CD4-positive, alpha-beta T cell treated with Interleukin-15 for 4 hours (primary cell): ENCODE measurements at regions not wholly inside any gene's neighbourhood (a gene's known extent, or its start where the extent isn't known, plus 50 kb on each side); places are given as distances from the start of the nearest gene placed in this dataset.

Source experiments
- DNase-seq: peaks from one replicate; pipeline ENCODE4 v3.0.0-alpha.2; 2020; ENCODE audit warnings: low spot score

DNA sequence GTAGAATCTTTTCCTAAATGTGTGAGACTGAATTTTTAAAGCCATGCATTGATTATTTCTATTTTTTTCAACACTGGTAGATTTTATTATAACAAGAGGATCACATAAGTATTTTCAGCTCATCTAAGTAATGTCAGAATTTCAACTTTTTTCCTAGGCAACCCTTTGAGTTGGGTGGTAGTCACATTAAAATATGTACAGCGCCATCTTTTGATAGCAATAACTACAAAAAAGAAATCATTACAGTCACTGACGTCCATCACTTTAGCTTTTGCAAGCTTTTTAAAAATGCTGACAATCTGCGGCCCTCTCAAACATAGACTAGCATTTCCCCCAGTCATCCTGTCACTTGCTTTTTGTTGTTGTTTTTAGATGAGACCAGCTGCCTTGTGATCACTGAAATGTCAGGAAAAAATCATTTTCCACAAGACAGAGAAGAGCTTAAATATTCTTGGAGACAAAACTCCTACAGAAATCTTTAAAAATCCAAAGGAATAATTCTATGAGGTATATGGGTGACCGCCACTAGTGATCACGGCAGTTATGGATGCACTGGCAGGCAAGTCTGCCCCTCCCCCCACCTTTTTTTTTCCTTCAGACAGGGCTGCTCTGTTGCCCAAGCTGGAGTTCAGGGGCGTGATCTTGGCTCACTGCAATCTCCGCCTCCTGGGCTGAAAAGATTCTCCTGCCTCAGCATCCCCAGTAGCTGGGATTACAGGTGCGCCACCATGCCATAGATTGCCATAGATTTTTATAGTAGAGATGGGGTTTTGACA is 384.0 kb upstream of the KCNMB2 start:
- DNase-seq = no peak

DNA sequence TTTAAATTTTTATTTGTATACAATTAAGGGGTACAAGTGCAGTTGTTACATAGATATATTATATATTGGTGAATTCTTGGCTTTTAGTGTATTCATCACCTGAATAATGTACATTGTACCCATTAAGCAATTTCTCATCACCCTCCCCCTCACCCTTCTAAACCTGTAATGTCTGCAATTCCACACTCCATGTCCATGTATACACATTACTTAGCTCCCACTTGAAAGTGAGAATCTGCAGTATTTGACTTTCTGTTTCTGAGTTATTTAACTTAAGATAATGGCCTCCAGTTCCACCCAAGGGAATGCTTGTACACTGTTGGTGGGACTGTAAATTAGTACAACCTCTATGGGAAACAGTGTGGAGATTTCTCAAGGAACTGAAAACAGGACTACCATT is 383.2 kb upstream of the KCNMB2 start:
- no peak for DNase-seq

DNA sequence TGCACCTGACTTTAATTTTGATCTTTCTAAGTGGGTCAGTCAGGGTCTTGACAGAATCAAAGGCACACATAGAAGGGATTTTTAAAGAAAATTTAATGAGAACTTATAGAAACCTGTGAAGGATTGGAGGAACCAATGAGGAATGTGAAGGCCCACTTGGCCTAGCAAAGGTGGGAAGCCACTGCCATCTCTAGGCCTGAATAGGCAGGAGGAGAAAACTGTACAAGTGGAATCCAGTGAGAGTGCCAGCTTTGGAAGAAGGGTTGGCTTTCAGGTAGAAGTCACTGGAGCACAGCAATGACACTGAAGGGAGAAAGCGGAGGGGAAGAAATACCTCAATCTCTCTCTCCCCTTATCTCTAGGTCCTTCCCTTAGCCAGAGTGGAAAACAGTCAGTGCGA is 380.7 kb upstream of the KCNMB2 start:
- no peak for DNase-seq

DNA sequence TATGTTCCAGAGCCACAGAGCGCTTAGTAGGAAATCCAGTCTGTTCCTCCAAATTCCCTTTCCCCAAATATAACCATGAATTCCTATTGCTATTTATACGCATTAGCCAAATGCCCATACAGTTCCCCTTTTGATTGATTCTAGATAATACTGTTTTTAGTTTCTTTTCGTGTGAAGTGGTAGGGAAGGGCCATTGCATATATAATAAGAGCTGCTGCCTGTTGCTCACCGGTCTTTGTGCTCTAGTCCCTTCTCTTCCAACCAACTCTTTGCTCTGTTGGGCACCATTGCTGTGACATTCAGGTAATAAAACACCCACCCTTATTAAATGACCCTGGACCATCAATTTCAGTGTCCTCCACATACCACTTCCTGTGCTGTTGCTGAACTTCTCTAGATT is 379.9 kb upstream of the KCNMB2 start:
- DNase-seq = no peak

DNA sequence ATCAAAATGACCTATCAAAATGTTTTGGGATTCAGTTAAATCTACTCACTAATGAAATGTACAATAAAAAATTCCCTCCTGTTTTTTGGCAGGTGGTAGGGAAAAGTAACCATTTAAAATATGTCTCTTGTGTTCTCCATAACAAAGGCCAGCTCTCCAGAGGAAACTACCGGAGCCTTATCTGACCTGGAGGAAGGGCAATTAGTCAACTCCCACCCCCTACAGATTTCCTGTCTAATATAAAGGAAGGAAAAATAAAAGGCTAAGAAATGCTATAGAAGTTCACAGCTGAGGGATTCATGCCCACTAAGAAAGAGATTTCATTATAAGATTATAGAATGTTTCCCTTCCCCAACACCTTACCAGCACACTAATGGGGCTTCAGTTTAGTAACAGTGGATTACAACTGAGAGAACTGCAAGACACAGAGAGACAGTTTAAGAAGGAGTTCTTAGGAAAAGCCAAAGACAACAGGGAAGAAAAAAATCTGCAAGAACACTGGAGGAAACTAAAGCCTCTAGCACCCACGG is 376.5 kb upstream of the KCNMB2 start:
- no peak for DNase-seq

DNA sequence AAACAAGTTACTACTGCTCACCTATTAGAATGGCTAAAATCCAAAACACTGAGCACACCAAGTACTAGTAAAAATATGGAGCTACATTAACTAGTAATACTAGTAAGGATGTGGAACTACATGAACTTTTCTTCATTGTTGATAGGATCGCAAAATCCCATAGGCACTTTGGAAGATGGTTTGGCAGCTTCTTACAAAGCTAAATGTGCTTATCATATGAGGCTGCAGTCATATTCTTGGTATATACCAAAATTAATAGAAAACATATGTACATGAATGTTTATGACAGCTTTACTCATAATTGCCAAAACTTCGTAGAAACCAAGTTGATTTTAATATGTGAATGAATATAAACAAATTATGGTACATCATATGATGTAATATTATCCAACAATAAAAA is 366.8 kb upstream of the KCNMB2 start:
- DNase-seq = no peak

DNA sequence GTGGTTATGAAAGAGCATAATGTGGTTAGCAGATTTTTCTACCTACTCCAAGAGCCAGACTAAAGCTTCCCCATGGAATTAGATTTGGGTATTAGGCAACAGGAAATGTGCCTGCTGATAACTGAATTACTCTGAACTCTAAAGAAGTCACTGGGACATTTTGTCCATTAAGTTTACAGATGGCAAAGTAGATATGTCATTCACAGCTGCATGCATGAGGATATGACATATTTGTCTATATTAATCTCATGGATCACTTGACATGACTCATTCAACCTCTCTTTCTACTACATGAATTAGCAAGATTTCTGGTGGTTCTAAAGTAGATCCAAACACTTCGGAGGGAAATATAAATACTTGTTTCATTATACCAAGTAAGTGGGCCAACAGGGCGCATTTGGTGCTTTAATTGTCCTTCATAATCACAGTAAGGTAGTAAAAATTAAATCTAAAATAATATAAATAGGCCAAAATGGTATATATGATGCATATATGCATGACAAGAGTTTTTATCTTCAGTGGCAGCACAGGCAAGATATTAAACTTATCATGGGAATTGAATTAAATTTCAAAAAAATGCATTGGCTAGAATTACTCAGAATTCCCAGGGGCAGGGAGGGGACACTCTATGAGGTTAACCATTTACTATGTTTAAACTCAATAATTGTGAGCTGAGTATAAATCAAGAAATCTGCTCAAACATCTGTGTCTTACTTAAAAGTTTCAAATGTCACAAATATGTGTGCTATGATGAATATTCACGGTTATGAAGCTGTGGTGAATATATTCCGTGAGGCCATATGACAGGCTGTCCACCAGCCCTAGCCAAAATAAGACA is 365.3 kb upstream of the KCNMB2 start:
- no peak for DNase-seq

DNA sequence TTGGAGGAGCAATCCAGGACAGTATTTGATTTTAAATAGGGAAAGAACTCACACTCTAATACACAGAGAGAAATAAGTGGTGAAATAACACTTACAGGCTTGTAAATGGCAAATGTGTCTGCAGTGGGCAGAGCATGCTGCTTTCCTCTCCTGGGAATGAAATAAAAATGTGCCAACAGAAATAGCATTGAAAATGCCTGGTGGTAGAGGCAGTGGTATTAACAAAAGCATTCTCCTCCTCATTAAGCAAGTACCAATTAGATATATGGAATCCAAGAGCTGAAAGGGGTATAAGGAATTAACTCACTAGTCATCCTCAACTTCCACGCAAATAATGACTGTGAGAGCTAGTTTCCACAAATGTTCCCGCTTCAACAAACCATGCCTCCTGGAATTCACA is 364.1 kb upstream of the KCNMB2 start:
- no peak for DNase-seq

DNA sequence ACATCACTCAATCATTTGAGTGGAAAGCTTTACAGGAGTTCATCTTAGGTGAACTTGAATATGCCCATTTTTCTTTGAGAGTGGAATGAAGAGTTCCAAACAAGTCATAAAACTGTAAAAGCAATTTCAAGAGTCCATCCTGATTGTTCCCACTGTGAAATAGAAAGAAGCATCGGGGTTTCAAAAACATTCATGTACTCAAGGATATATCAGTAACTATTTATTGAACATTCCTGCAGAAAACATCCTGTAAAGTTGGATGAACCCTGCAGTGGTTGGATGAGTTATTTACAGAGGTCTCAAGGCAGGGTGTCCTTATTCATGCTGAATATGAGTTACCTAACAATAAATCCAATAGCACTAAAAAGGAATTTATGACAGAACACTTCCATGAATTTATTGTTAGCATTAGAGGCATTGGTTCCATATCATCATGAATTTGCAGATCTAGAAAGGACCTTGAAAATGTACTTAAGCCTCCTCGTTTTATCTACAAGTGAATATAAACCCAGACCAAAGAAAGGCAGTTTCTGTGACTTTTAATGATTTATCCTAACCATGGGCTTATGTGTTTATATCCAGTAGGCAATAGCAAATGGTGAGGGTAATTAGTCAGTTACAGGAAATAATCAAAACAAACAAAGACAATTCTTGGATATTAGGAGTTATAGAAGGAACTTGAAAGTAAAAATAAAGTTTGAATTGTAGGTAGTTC is 361.9 kb upstream of the KCNMB2 start:
- no peak for DNase-seq

DNA sequence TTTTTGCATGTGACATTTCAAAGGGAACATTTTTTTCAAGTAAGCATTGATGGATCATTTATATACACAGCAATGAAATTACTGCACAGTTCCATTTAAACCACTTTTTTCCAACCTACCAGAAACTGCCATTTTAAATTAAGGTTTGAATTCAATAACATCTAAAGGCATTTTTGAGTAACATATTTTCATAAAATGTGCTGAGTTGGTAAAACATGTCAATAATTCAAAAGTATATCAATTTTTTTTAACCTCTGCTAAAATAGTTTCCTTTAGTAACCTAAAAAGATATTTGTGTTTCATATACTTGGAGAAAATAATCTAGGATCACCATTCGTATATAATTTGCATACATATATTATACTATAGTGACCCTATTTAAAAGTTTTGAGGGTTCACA is 355.1 kb upstream of the KCNMB2 start:
- DNase-seq = no peak

DNA sequence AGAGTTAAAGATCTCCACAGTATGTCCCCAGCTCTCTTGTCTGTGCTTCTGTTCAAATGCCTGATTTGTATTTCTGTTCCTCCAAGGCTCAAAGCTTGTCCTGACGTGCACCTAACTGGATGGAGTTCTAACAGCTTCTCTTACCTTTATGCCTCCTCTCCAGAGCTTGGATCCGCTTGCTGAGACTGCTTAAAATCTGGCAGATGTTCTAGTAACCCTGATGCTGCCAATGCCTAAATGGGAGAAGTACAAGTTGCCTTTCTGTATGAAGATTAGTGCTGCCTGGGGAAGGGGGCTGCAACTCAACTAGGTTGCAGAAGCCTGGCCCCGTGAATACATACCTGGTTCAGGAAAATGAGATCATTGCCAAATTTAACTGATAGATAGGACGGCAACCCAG is 354.5 kb upstream of the KCNMB2 start:
- no peak for DNase-seq

DNA sequence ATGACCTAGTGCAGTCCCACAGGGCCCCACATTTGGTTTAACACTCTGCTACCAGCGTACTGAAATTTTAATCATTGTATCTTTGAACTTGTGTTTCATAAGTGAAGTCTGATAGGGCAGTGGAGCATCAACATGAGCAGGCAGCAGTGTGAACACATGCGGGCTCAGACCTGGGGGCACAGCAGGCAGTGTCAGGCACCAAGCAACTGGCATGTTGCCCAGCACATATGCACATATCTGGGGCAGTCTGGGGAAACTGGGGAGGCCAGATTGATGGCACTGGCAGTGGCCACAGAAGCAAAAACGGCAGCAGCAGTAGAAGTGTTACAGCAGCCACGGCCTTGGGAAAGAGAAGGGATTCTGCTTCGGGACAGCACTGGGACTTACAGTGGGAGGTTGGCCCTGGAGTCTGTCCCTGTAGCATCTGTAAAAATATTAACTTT is 353.9 kb upstream of the KCNMB2 start:
- DNase-seq = no peak

DNA sequence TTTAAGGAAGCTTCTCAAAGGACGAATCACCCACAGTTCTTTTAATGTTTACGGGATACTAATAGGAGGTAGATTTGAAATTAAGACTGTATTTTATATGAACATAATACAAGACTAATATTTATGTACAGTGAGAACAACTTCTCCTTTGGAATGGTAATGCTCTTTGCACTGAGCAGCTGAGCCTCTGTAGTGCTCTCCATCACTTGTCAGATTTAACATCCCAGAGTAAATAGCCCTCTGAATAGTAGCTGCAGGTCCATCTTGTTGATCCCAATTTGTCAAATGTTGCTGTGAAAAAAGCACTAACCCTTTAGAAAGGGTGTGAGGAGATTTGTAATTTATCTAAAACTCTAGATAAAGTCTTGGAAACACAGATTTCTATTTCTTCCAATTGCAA is 351.4 kb upstream of the KCNMB2 start:
- no peak for DNase-seq

DNA sequence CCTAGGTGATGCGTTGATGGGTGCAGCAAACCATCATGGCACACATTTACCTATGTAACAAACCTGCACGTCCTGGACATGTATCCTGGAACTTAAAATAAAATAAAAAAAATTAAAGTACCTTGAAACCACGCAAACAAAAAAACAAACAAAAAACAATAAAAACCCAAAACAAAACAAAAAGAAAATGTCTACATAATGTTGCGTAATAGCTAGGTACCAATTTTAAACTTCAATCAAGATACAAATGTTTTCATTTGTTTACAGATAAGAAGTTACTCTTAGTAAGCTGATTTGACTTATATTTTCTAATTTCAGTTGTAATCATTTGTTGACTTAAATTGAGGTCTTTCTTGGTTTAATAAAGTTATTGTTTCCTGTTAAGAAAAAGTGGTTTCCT is 349.6 kb upstream of the KCNMB2 start:
- no peak for DNase-seq

DNA sequence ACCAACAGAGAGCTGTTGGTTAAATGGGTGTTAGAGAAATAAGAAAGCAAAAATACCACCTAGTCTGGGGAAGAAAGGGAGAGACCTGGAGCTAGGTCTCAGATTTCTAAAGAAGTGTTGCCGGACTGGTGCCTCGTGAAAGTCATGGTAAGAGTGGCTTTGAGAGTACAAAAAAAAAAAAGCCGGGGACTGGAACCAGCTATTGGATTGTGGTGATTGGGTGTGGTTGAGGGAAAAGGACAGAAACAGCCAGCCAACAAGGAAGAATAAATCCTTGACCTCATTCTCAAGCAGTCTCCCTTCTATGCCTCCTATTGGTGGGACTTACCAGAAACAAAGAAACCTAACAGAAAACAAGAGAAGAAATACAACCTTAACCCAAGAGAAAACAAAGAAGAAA is 346.4 kb upstream of the KCNMB2 start:
- no peak for DNase-seq

DNA sequence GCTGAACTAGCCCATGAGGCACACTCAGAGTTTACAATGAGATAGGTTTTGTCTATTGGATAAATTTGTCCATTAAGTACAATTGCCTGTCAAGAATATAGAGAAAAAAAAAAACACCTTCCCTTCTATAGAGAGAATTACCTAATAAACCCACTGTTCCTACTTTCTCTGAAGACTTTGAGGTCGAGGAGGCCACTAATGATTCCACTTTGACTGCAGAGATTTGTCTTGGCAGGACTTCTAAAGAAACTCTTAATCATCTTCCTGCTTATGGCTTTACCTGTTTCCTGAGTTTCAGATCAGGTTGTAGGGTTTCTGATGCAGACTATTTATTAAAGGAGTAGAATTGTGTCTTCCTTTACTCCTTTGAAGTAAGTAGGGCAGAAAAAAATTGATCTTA is 342.4 kb upstream of the KCNMB2 start:
- no peak for DNase-seq

DNA sequence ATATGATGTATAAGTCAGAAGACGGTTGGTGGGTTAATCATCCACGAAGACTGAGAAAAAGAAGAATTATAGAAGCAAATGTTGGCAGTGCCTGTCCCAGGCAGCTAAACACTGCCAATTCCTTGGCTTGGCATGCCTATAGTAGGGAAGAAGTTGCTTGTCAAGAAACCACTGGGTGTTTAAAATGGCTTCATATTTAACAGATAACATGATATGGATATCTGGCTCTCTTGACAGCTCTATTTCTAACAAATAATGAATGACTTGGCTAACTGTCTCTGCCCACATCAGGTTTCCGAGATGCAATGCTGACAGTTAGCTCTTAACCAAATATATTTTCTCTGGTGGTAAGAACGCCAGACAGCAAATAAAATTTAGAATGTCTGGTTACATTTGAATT is 341.7 kb upstream of the KCNMB2 start:
- DNase-seq = no peak

DNA sequence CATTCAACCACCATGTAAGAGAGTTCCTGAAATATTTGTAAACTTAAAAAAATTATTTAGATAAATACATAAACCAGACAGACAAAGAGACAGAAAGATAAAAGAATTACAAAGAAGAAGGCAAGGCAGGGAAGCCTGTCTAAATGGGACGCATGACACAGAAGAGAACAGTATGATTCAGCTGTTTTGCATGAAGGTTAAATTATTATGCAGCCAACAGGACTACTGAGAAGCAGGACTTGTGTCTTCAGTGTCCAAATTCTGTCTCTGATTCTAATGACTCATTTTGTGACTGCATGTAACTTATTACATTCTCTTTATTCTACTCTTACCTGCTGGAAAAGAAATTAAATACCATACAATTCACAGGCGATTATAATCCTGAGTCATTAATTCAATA is 340.4 kb upstream of the KCNMB2 start:
- no peak for DNase-seq

DNA sequence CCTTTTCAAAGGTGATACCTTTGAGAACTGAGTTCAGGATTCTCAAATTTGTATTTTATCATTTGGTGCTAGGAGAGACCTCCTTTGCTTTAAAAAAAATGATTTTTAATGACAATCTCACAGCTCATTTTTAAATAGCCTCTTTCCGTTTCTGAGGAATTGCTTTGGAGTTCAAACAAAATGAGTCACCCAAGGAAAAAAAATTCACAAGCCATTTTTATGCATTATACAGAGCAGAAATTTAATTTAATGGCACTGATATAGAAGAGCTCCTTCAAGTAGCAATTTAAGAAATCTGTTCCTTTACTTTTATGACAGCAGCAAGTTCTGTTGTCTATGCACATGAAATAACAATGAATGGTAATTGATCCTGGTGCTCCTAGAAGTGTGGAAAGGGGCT is 337.9 kb upstream of the KCNMB2 start:
- no peak for DNase-seq

DNA sequence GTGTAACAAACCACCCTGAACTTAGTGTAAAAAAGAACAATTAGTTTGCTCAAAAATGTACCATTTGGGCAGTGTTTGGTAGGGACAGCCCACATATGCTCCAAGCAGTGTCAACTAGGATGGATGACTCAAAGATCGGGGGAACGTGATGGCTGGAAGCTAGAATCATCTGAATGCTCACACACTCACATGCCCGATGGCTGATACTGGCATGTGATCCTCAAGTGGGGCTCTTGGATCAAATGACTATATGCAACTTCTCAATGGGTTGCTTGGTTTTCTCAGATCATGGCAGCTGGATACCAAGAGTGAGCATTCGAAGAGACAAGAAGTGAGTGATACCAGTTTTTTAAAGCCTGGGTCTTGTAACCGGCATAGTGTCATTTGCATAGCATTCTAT is 335.9 kb upstream of the KCNMB2 start:
- no peak for DNase-seq

DNA sequence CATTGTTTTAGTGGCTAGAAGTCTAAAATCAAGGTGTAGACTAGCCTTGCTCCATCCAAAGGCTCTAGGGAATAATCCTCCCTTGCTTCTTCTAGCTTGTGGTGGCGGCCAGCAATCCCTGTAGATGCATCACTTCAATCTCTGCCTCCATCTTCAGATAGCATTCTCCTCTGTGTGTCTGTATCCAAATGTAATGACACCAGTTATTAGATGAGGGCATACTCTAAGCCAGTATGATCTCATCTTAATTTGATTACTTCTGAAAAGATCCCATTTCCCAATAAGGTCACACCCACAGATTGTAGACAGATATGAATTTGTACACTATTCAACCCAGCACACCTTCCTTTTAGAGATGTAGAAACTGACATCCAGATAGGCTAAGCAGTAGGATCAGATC is 334.5 kb upstream of the KCNMB2 start:
- no peak for DNase-seq

DNA sequence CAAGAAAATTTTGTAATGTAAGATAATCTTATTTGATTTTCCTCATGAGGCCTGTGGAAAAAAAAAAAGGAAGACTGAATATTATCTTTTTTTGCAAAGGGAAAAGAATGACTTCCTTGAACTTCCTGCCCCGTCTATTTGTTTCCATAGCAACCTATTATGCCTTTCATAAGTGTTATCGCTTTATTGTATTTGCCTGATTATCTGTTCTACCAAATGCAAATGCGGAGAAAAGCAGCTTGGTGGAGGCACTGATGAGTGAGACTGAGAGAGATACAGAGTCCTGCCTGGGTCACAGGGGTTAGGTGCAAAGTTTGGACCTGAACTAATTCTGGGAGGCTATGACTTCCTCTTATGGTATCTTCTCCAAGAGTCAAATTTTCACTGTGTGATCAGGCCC is 334.0 kb upstream of the KCNMB2 start:
- no peak for DNase-seq

DNA sequence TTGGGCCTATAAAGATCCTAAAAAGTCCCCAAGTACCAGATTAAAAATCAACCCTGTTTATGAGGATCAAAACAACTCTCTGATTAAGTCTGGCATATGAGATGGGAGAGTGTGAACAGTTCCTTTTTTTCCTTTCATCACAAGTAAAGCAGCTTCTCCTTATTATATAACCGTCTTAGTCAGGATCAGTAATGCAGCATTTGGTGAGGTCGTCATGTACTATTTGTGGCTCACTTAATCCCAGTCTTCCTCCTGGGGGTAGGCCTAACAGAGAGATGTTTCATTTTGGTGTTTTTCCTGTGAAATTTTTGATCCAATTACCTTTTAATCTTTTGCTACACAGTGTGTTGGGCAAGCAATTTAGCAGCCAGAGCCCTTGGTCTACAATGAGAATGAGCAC is 333.1 kb upstream of the KCNMB2 start:
- no peak for DNase-seq
